CD1c-positive myeloid dendritic cell (primary cell): ENCODE measurements at regions not wholly inside any gene's neighbourhood (a gene's known extent, or its start where the extent isn't known, plus 50 kb on each side); places are given as distances from the start of the nearest gene placed in this dataset.
"Not testable (repeated sequence)": the region's sequence is repeated elsewhere in the genome, so short reads cannot be mapped to it uniquely, and the experiment has no call there.

Experiments
- DNase-seq: peaks from one replicate; pipeline ENCODE4 v3.0.0-alpha.2; 2016; ENCODE audit errors: extremely low spot score

GRCh38 chr7:73244782-73245311 is 63.8 kb downstream of the NSUN5 start:
- not testable (repeated sequence) for DNase-seq

GRCh38 chr7:73234994-73235717 is 73.5 kb downstream of the NSUN5 start:
- not testable (repeated sequence) for DNase-seq

- DNase-seq = not testable (repeated sequence)
Observed at GRCh38 chr7:73225745-73226144, 82.9 kb downstream of the NSUN5 start.

- DNase-seq = not testable (repeated sequence)
Observed at GRCh38 chr7:73221724-73222123, 86.9 kb downstream of the NSUN5 start.

- DNase-seq = not testable (repeated sequence)
Observed at GRCh38 chr7:73220766-73221370, 87.8 kb downstream of the NSUN5 start.

- not testable (repeated sequence) for DNase-seq
Observed at GRCh38 chr7:73220357-73220756, 88.3 kb downstream of the NSUN5 start.

GRCh38 chr7:73218802-73219201 is 89.8 kb downstream of the NSUN5 start:
- DNase-seq = not testable (repeated sequence)

GRCh38 chr7:73216046-73216675 is 92.5 kb downstream of the NSUN5 start:
- DNase-seq = not testable (repeated sequence)

GRCh38 chr7:73215232-73215631 is 93.4 kb downstream of the NSUN5 start:
- not testable (repeated sequence) for DNase-seq

GRCh38 chr7:73214471-73214870 is 94.2 kb downstream of the NSUN5 start:
- peak; percentile 1 for DNase-seq

GRCh38 chr7:73213076-73213475 is 95.5 kb downstream of the NSUN5 start:
- not testable (repeated sequence) for DNase-seq

GRCh38 chr7:73205594-73205993 is 103.0 kb downstream of the NSUN5 start:
- not testable (repeated sequence) for DNase-seq

- DNase-seq = not testable (repeated sequence)
Observed at GRCh38 chr7:73204898-73205297, 103.7 kb downstream of the NSUN5 start.

- not testable (repeated sequence) for DNase-seq
Observed at GRCh38 chr7:73203312-73203711, 105.3 kb downstream of the NSUN5 start.

GRCh38 chr7:73201264-73201663 is 107.4 kb downstream of the NSUN5 start:
- not testable (repeated sequence) for DNase-seq

- DNase-seq = not testable (repeated sequence)
Observed at GRCh38 chr7:73200518-73201099, 108.0 kb downstream of the NSUN5 start.

GRCh38 chr7:73193991-73194390 is 108.2 kb upstream of the SPDYE9 start:
- not testable (repeated sequence) for DNase-seq

- not testable (repeated sequence) for DNase-seq
Observed at GRCh38 chr7:73190483-73191155, 104.8 kb upstream of the SPDYE9 start.

- DNase-seq = not testable (repeated sequence)
Observed at GRCh38 chr7:73188287-73188686, 102.4 kb upstream of the SPDYE9 start.

GRCh38 chr7:73186589-73187309 is 100.9 kb upstream of the SPDYE9 start:
- DNase-seq = not testable (repeated sequence)

- not testable (repeated sequence) for DNase-seq
Observed at GRCh38 chr7:73176813-73177212, 91.0 kb upstream of the SPDYE9 start.
